GM19043 (cell line): ENCODE measurements at regions not wholly inside any gene's neighbourhood (a gene's known extent, or its start where the extent isn't known, plus 50 kb on each side); places are given as distances from the start of the nearest gene placed in this dataset.
A peak's percentile ranks its signal among the peaks of the same experiment; 100 is the strongest.

ENCODE experiments used
- ATAC-seq: cut with Tn5 transposase; IDR thresholded peaks from one replicate; pipeline ENCODE4 v1.9.1; 2021; ENCODE audit warnings: low read depth; ENCODE audit not compliant: unreplicated experiment

GRCh38 chr1:67558449-67559193 lies 126.4 kb upstream of the GADD45A start:
- no peak for ATAC-seq

- no peak for ATAC-seq
Observed at GRCh38 chr1:67559222-67559700, 125.7 kb upstream of the GADD45A start.

- no peak for ATAC-seq
Observed at GRCh38 chr1:67560580-67561255, 124.3 kb upstream of the GADD45A start.

GRCh38 chr1:67561704-67562113 lies 123.3 kb upstream of the GADD45A start:
- ATAC-seq, result peak; percentile 81

- ATAC-seq, result no peak
Observed at GRCh38 chr1:67563684-67564083, 121.3 kb upstream of the GADD45A start.

- ATAC-seq, result no peak
Observed at GRCh38 chr1:67564193-67564592, 120.8 kb upstream of the GADD45A start.

- no peak for ATAC-seq
Observed at GRCh38 chr1:67566803-67567377, 118.1 kb upstream of the GADD45A start.

- no peak for ATAC-seq
Observed at GRCh38 chr1:67570486-67571143, 114.4 kb upstream of the GADD45A start.

GRCh38 chr1:67571406-67571805 lies 113.6 kb upstream of the GADD45A start:
- ATAC-seq, result no peak

GRCh38 chr1:67571901-67572593 lies 113.0 kb upstream of the GADD45A start:
- ATAC-seq, result no peak

GRCh38 chr1:67572594-67573221 lies 112.3 kb upstream of the GADD45A start:
- no peak for ATAC-seq

GRCh38 chr1:67573311-67573872 lies 111.6 kb upstream of the GADD45A start:
- no peak for ATAC-seq

- no peak for ATAC-seq
Observed at GRCh38 chr1:67574221-67574620, 110.8 kb upstream of the GADD45A start.

- ATAC-seq, result no peak
Observed at GRCh38 chr1:67575861-67576260, 109.1 kb upstream of the GADD45A start.

GRCh38 chr1:67576474-67576873 lies 108.5 kb upstream of the GADD45A start:
- ATAC-seq, result no peak

GRCh38 chr1:67577646-67578045 lies 107.4 kb upstream of the GADD45A start:
- ATAC-seq, result no peak

GRCh38 chr1:67578397-67579020 lies 106.5 kb upstream of the GADD45A start:
- ATAC-seq, result no peak

- ATAC-seq, result no peak
Observed at GRCh38 chr1:67579623-67580394, 105.2 kb upstream of the GADD45A start.
